Endothelial cell of umbilical vein (primary cell): ENCODE measurements at regions not wholly inside any gene's neighbourhood (a gene's known extent, or its start where the extent isn't known, plus 50 kb on each side); places are given as distances from the start of the nearest gene placed in this dataset.

Experiments used
- BruUV-seq: library from RNA; stranded (reverse); fragments of 400-500 nt; replicated peaks from 2 replicates; lab custom pipeline; 2021; lab: Mats Ljungman, UMichigan
- CTCF ChIA-PET: fragments of 300-600, 350-600 bp; sonication (Branson Sonifier 250); formaldehyde crosslinking; loops from one replicate; lab custom pipeline; 2021; ENCODE audit warnings: antibody characterized with exemption, inconsistent platforms; lab: Charles Lee
- POLR2A ChIA-PET: fragments of 300-600, 350-600 bp; sonication (Branson Sonifier 250); formaldehyde crosslinking; loops from one replicate; lab custom pipeline; 2021; ENCODE audit warnings: antibody characterized with exemption, inconsistent platforms; lab: Charles Lee
- DNase-seq: peaks from one replicate; pipeline ENCODE4 v3.0.0-alpha.2; 2011; ENCODE audit warnings: low read depth, low spot score
- FAIRE-seq: peaks from 2 replicates; lab custom pipeline; 2011; peaks lifted over from hg19 to GRCh38; lab: Jason Lieb, UNC
- H2AFZ ChIP-seq: 2 replicates; pipeline ENCODE4 v1.6.0; 2012; ENCODE audit warnings: low read depth, low read length, control low read depth, inconsistent platforms
- H3K27ac ChIP-seq: 2 replicates; pipeline ENCODE4 v1.5.1; 2011; ENCODE audit warnings: low read depth, mild to moderate bottlenecking, control low read depth, low read length, moderate library complexity; ENCODE audit not compliant: insufficient read depth
- H3K27me3 ChIP-seq, 2 experiments: 2 replicates each; pipeline versions ENCODE4 v1.6.0 to v1.6.1; 2011; ENCODE audit warnings: low read length in 2 of 2, mixed read lengths in 1 of 2; ENCODE audit not compliant: control insufficient read depth in 2 of 2, insufficient read depth in 2 of 2
- H3K36me3 ChIP-seq, 2 experiments: 2 replicates in 1 of 2; 3 replicates in 1 of 2; pipeline ENCODE4 v1.5.1; 2011; ENCODE audit warnings: low read length in 2 of 2, mild to moderate bottlenecking in 1 of 2, moderate library complexity in 1 of 2; ENCODE audit not compliant: control insufficient read depth in 2 of 2, insufficient read depth in 2 of 2; ENCODE audit errors: extremely low read depth in 1 of 2
- H3K4me1 ChIP-seq: 3 replicates; pipeline ENCODE4 v1.5.1; 2011; ENCODE audit warnings: mild to moderate bottlenecking, low read length; ENCODE audit not compliant: control insufficient read depth, insufficient read depth; ENCODE audit errors: extremely low read depth
- H3K4me2 ChIP-seq: 2 replicates; pipeline ENCODE4 v1.6.1; 2011; ENCODE audit warnings: low read length, control low read depth, mixed read lengths; ENCODE audit not compliant: insufficient read depth
- H3K4me3 ChIP-seq, 3 experiments: fragments of 200-600 bp in 1 of 3; sonication (generic), shearing (Covaris generic) in 1 of 3; replicated peaks in 1 of 3; 2 replicates each; pipeline ENCODE4 v1.5.1; 2011 to 2016; ENCODE audit warnings: control low read depth in 3 of 3, low read length in 3 of 3, mild to moderate bottlenecking in 2 of 3, inconsistent platforms in 1 of 3, low read depth in 1 of 3, moderate library complexity in 1 of 3; ENCODE audit not compliant: insufficient read depth in 1 of 3
- H3K79me2 ChIP-seq: 2 replicates; pipeline ENCODE4 v1.6.0; 2012; ENCODE audit warnings: low read length, inconsistent platforms; ENCODE audit not compliant: control insufficient read depth, insufficient read depth
- H3K9ac ChIP-seq: replicated peaks from 2 replicates; pipeline ENCODE3; 2011; ENCODE audit warnings: low read length, control low read depth; ENCODE audit not compliant: insufficient read depth; ENCODE audit errors: extremely low read depth
- H3K9me1 ChIP-seq: replicated peaks from 3 replicates; pipeline ENCODE4 v1.6.0; 2011; ENCODE audit warnings: mild to moderate bottlenecking, low read length; ENCODE audit not compliant: control insufficient read depth, insufficient read depth; ENCODE audit errors: extremely low read depth
- H3K9me3 ChIP-seq: replicated peaks from 2 replicates; pipeline ENCODE4 v1.5.1; 2012; ENCODE audit warnings: low read length, inconsistent platforms; ENCODE audit not compliant: control insufficient read depth, insufficient read depth
- H4K20me1 ChIP-seq: replicated peaks from 2 replicates; pipeline ENCODE3; 2011; ENCODE audit warnings: mild to moderate bottlenecking, low read length; ENCODE audit not compliant: control insufficient read depth, insufficient read depth; ENCODE audit errors: extremely low read depth
- EZH2 ChIP-seq: IDR thresholded peaks from 2 replicates; pipeline ENCODE4 v1.6.1; 2012; ENCODE audit warnings: borderline replicate concordance, low read depth, mild to moderate bottlenecking, moderate library complexity, low read length, inconsistent platforms; ENCODE audit not compliant: severe bottlenecking
- FOS ChIP-seq: IDR thresholded peaks from 2 replicates; pipeline ENCODE4 v1.6.1; 2011; ENCODE audit warnings: mild to moderate bottlenecking, low read length, moderate library complexity, borderline replicate concordance; ENCODE audit not compliant: insufficient read depth
- GATA2 ChIP-seq: IDR thresholded peaks from 2 replicates; pipeline ENCODE4 v1.7.0; 2011; ENCODE audit warnings: low read depth, mild to moderate bottlenecking, moderate library complexity, mixed read lengths, low read length; ENCODE audit not compliant: insufficient read length, insufficient read depth
- JUN ChIP-seq: IDR thresholded peaks from 2 replicates; pipeline ENCODE4 v1.6.1; 2011; ENCODE audit warnings: borderline replicate concordance, low read depth; ENCODE audit not compliant: insufficient read length, insufficient read depth
- MYC ChIP-seq: IDR thresholded peaks from one replicate; pipeline ENCODE4 v1.6.1; 2011; ENCODE audit warnings: mild to moderate bottlenecking, low read depth, low read length
- POLR2A ChIP-seq: IDR thresholded peaks from 2 replicates; pipeline ENCODE4 v1.6.1; 2012; ENCODE audit warnings: low read depth, mild to moderate bottlenecking, control low read depth, low read length
- POLR2AphosphoS5 ChIP-seq: IDR thresholded peaks from 2 replicates; pipeline ENCODE4 v1.6.1; 2012; ENCODE audit warnings: low read depth, mild to moderate bottlenecking, control low read depth, low read length, moderate library complexity; ENCODE audit not compliant: insufficient read depth
- dilution Hi-C: fragments of 300-500 bp; cut with MboI; formaldehyde crosslinking; loops from one replicate; pipeline ENCODE4 v1.15.0; 2019; ENCODE audit warnings: low sequenced_read_pairs; ENCODE audit not compliant: extremely low pct_ligation_motif_present
- intact Hi-C: fragments of 100-400 bp; cut with micrococcal nuclease; formaldehyde crosslinking; loops from one replicate; pipeline ENCODE4 v1.10.0; 2022
- TF ChIP-seq, protein P1 (sequence below), 2 donors: IDR thresholded peaks; 1 replicate in 1 of 2; 2 replicates in 1 of 2; pipeline ENCODE4 v1.5.1; 2011; ENCODE audit warnings: low read length in 2 of 2, mild to moderate bottlenecking in 2 of 2, moderate library complexity in 2 of 2, control low read depth in 1 of 2, inconsistent platforms in 1 of 2, low read depth in 1 of 2; ENCODE audit not compliant: insufficient read depth in 1 of 2; ENCODE audit errors: extremely low read depth in 1 of 2
- TF ChIP-seq, protein P2 (sequence below): IDR thresholded peaks from 2 replicates; pipeline ENCODE4 v1.6.1; 2011; ENCODE audit not compliant: insufficient read depth, insufficient read length

DNA sequence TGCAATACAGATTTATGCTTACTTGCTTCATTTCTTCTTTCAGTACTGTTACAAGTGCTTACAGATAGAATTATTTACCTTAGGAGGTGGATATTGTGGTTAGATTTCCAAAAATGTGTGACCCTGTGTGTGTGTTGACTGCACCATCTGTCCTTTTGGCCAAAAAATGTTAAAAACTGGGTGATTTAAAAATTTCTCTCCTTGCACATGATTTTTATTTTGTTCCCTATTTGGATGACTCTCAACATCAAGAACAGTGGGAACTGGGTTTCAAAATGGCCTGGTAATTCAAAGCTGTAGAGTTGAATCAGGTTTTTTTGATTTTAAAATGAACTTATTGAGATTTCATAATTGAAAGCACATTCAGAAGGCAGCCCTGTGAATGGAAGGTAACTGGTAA, 1132.9 kb downstream of the RAPGEF2 start:
- no peaks in the 10 kb centered on the region for H3K36me3 ChIP-seq
- FAIRE-seq (no peak), DNase-seq (no peak)
- no TSS peak for BruUV-seq
- H3K9me3 ChIP-seq, result no peaks in the 10 kb centered on the region
- no peaks in the 10 kb centered on the region for H3K27me3 ChIP-seq
- H3K27ac ChIP-seq, result no peak overlapping the region
- no peak overlapping the region for H3K4me2 ChIP-seq
- H4K20me1 ChIP-seq, result no peaks in the 10 kb centered on the region
- CTCF ChIA-PET, result interaction anchor here (1.1 kb wide), 1 partner anchor 10 kb away, joined by 3 read pairs; no protein-coding TSS in a partner anchor
- intact Hi-C loops (no loop called here), dilution Hi-C loops (no loop called here)
- H2AFZ ChIP-seq, result no peak overlapping the region
- POLR2A ChIA-PET, result no interaction called here
- no peak overlapping the region for H3K4me3 ChIP-seq
- no peak overlapping the region for H3K9ac ChIP-seq
- H3K9me1 ChIP-seq, result no peaks in the 10 kb centered on the region
- no peaks in the 10 kb centered on the region for H3K79me2 ChIP-seq
- no peaks in the 10 kb centered on the region for H3K4me1 ChIP-seq
- TF ChIP-seq POLR2AphosphoS5 (no peak), GATA2 (no peak), POLR2A (no peak), EZH2 (no peak), JUN (no peak), MYC (no peak), FOS (no peak)
- TF ChIP-seq, protein P1, sequence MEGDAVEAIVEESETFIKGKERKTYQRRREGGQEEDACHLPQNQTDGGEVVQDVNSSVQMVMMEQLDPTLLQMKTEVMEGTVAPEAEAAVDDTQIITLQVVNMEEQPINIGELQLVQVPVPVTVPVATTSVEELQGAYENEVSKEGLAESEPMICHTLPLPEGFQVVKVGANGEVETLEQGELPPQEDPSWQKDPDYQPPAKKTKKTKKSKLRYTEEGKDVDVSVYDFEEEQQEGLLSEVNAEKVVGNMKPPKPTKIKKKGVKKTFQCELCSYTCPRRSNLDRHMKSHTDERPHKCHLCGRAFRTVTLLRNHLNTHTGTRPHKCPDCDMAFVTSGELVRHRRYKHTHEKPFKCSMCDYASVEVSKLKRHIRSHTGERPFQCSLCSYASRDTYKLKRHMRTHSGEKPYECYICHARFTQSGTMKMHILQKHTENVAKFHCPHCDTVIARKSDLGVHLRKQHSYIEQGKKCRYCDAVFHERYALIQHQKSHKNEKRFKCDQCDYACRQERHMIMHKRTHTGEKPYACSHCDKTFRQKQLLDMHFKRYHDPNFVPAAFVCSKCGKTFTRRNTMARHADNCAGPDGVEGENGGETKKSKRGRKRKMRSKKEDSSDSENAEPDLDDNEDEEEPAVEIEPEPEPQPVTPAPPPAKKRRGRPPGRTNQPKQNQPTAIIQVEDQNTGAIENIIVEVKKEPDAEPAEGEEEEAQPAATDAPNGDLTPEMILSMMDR (IDR thresholded peaks at IDR 0.05; ENCODE audit: extremely low read depth in 1 of 2, insufficient read depth in 1 of 2, low read depth in 1 of 2, low read length in 2 of 2), result no peak
- TF ChIP-seq, protein P2, sequence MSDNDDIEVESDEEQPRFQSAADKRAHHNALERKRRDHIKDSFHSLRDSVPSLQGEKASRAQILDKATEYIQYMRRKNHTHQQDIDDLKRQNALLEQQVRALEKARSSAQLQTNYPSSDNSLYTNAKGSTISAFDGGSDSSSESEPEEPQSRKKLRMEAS, result no peak
